ENCODE measurements at regions not wholly inside any gene's neighbourhood (a gene's known extent, or its start where the extent isn't known, plus 50 kb on each side); places are given as distances from the start of the nearest gene placed in this dataset.

- H3K4me3 Mint-ChIP-seq: no peak overlapping the region
- peaks cover 2 to 18% (median 15%) of the 10 kb centered on the region in 7 donors for H3K9me3 Mint-ChIP-seq
- Histone ChIP-seq H3K36me3 (replicated peaks in 1 of 2; ENCODE audit: control insufficient read depth in 1 of 2, insufficient read depth in 2 of 2, low read length in 2 of 2) (no peaks in the 10 kb centered on the region), H3K4me2 (replicated peaks; ENCODE audit: extremely low read depth, low read length, poor library complexity, severe bottlenecking) (no peak overlapping the region), H3K4me3 (replicated peaks in 1 of 3; ENCODE audit: low read depth in 2 of 3, low read length in 3 of 3) (no peak overlapping the region), H3K9ac (ENCODE audit: insufficient read depth, low read length, poor library complexity, severe bottlenecking) (no peak overlapping the region), H2AFZ (ENCODE audit: insufficient read depth, low read depth, low read length, poor library complexity, severe bottlenecking) (no peak overlapping the region), H3K9me3 (replicated peaks in 1 of 2; ENCODE audit: control insufficient read depth in 1 of 2, insufficient read depth in 1 of 2, low read length in 2 of 2) (no peaks in the 10 kb centered on the region), H4K20me1 (ENCODE audit: insufficient read depth, low read length) (no peaks in the 10 kb centered on the region), H3K27me3 (ENCODE audit: control insufficient read depth in 2 of 2, insufficient read depth in 2 of 2, low read length in 2 of 2) (peaks cover 0 to 7% of the 10 kb centered on the region in 2 donors), H3K4me1 (ENCODE audit: control insufficient read depth in 1 of 2, insufficient read depth in 2 of 2, low read length in 2 of 2) (no peaks in the 10 kb centered on the region), H3K79me2 (ENCODE audit: insufficient read depth, low read length) (no peaks in the 10 kb centered on the region), H3K27ac (ENCODE audit: low read depth in 1 of 2, low read length in 2 of 2) (no peak overlapping the region)
- H3K36me3 Mint-ChIP-seq: no peaks in the 10 kb centered on the region
- H3K27me3 Mint-ChIP-seq (ENCODE audit: low read depth in 3 of 3): peaks cover 0 to 13% (median 3%) of the 10 kb centered on the region in 3 donors
- DNase-seq: no peak
- WGBS (ENCODE audit: insufficient coverage): 92% methylated on average over 1 of the region's 2 CpGs
- H3K27ac Mint-ChIP-seq: no peak overlapping the region
- intact Hi-C loops (cut with micrococcal nuclease): no loop called here
- TF ChIP-seq CTCF (IDR thresholded peaks at IDR 0.05): no peak
- H3K4me1 Mint-ChIP-seq: no peaks in the 10 kb centered on the region
These were observed 265.4 kb upstream of the SLC7A11 start for GRCh38 chr4:138507522-138507921.

- no peaks in the 10 kb centered on the region for H3K36me3 ChIP-seq (replicated peaks in 1 of 2; ENCODE audit: control insufficient read depth in 1 of 2, insufficient read depth in 2 of 2, low read length in 2 of 2)
- peaks cover 0 to 5% of the 10 kb centered on the region in 2 donors for H3K9me3 ChIP-seq (replicated peaks in 1 of 2; ENCODE audit: control insufficient read depth in 1 of 2, insufficient read depth in 1 of 2, low read length in 2 of 2)
- H3K9ac ChIP-seq (ENCODE audit: insufficient read depth, low read length, poor library complexity, severe bottlenecking): no peak overlapping the region
- no peak overlapping the region for H2AFZ ChIP-seq (ENCODE audit: insufficient read depth, low read depth, low read length, poor library complexity, severe bottlenecking)
- no peaks in the 10 kb centered on the region for H3K4me1 ChIP-seq (ENCODE audit: control insufficient read depth in 1 of 2, insufficient read depth in 2 of 2, low read length in 2 of 2)
- no peak overlapping the region for H3K4me3 Mint-ChIP-seq
- DNase-seq: no peak
- no peaks in the 10 kb centered on the region for H3K27me3 ChIP-seq (ENCODE audit: control insufficient read depth in 2 of 2, insufficient read depth in 2 of 2, low read length in 2 of 2)
- peaks cover 12 to 30% (median 19%) of the 10 kb centered on the region in 7 donors for H3K9me3 Mint-ChIP-seq
- intact Hi-C loops (cut with micrococcal nuclease): no loop called here
- H3K4me3 ChIP-seq (replicated peaks in 1 of 3; ENCODE audit: low read depth in 2 of 3, low read length in 3 of 3): no peak overlapping the region
- H3K36me3 Mint-ChIP-seq: no peaks in the 10 kb centered on the region
- H4K20me1 ChIP-seq (ENCODE audit: insufficient read depth, low read length): no peaks in the 10 kb centered on the region
- H3K27ac Mint-ChIP-seq: no peak overlapping the region
- TF ChIP-seq CTCF (IDR thresholded peaks at IDR 0.05): no peak
- no peak overlapping the region for H3K27ac ChIP-seq (ENCODE audit: low read depth in 1 of 2, low read length in 2 of 2)
- H3K27me3 Mint-ChIP-seq (ENCODE audit: low read depth in 3 of 3): peaks cover 2 to 19% (median 5%) of the 10 kb centered on the region in 3 donors
- 78% methylated on average over 1 of the region's 1 CpG for WGBS (ENCODE audit: insufficient coverage)
- no peaks in the 10 kb centered on the region for H3K79me2 ChIP-seq (ENCODE audit: insufficient read depth, low read length)
- H3K4me2 ChIP-seq (replicated peaks; ENCODE audit: extremely low read depth, low read length, poor library complexity, severe bottlenecking): no peak overlapping the region
- H3K4me1 Mint-ChIP-seq: no peaks in the 10 kb centered on the region
These were observed 259.5 kb upstream of the SLC7A11 start for GRCh38 chr4:138501614-138502013.

Data from CD14-positive monocyte (primary cell).